GM21367 (cell line): ENCODE measurements at regions not wholly inside any gene's neighbourhood (a gene's known extent, or its start where the extent isn't known, plus 50 kb on each side); places are given as distances from the start of the nearest gene placed in this dataset.
"Not testable (repeated sequence)": the region's sequence is repeated elsewhere in the genome, so short reads cannot be mapped to it uniquely, and the experiment has no call there.

Experiments
- ATAC-seq: cut with Tn5 transposase; IDR thresholded peaks from one replicate; pipeline ENCODE4 v1.9.1; 2021; ENCODE audit not compliant: unreplicated experiment

- not testable (repeated sequence) for ATAC-seq
Measured at GRCh38 chr22:22296047-22296446, 51.5 kb downstream of the VPREB1 start.

GRCh38 chr22:22297159-22297793, 52.7 kb downstream of the VPREB1 start:
- ATAC-seq, result not testable (repeated sequence)

GRCh38 chr22:22297794-22298653, 53.4 kb downstream of the VPREB1 start:
- ATAC-seq, result peak; percentile 84

- not testable (repeated sequence) for ATAC-seq
Measured at GRCh38 chr22:22298654-22299009, 54.0 kb downstream of the VPREB1 start.

- not testable (repeated sequence) for ATAC-seq
Measured at GRCh38 chr22:22300511-22300910, 55.9 kb downstream of the VPREB1 start.

- ATAC-seq, result not testable (repeated sequence)
Measured at GRCh38 chr22:22300946-22301345, 56.4 kb downstream of the VPREB1 start.

- no peak for ATAC-seq
Measured at GRCh38 chr22:22316589-22316988, 72.0 kb downstream of the VPREB1 start.

GRCh38 chr22:22318723-22319465, 74.3 kb downstream of the VPREB1 start:
- no peak for ATAC-seq

- peak; percentile 67 for ATAC-seq
Measured at GRCh38 chr22:22321743-22322611, 77.4 kb downstream of the VPREB1 start.

- ATAC-seq, result no peak
Measured at GRCh38 chr22:22322792-22323191, 78.2 kb downstream of the VPREB1 start.

- no peak for ATAC-seq
Measured at GRCh38 chr22:22327723-22328122, 83.1 kb downstream of the VPREB1 start.

GRCh38 chr22:22329792-22330191, 85.2 kb downstream of the VPREB1 start:
- ATAC-seq, result no peak

- not testable (repeated sequence) for ATAC-seq
Measured at GRCh38 chr22:22335640-22336039, 91.1 kb downstream of the VPREB1 start.

- ATAC-seq, result not testable (repeated sequence)
Measured at GRCh38 chr22:22336333-22336732, 91.7 kb downstream of the VPREB1 start.

GRCh38 chr22:22338778-22339177, 94.2 kb downstream of the VPREB1 start:
- ATAC-seq, result not testable (repeated sequence)

GRCh38 chr22:22341736-22342135, 97.2 kb downstream of the VPREB1 start:
- no peak for ATAC-seq

GRCh38 chr22:22342697-22343580, 98.4 kb downstream of the VPREB1 start:
- no peak for ATAC-seq

- ATAC-seq, result no peak
Measured at GRCh38 chr22:22343581-22344296, 99.2 kb downstream of the VPREB1 start.

GRCh38 chr22:22344430-22344829, 99.8 kb downstream of the VPREB1 start:
- no peak for ATAC-seq
